Activated naive CD4-positive, alpha-beta T cell treated with anti-CD3 and anti-CD28 coated beads, Interleukin-2, amount 50 U/mL, for 72 hours (primary cell): ENCODE measurements at regions not wholly inside any gene's neighbourhood (a gene's known extent, or its start where the extent isn't known, plus 50 kb on each side); places are given as distances from the start of the nearest gene placed in this dataset.

Experiments used
- ATAC-seq, 2 donors: fragments of 150-1000 bp; cut with Tn5 transposase; 2 replicates each; pipeline ENCODE4 v1.10.0; 2021; ENCODE audit warnings: mild to moderate bottlenecking in 2 of 2, moderate library complexity in 2 of 2
- DNase-seq, 2 donors: peaks; one replicate each; pipeline ENCODE4 v3.0.0; 2021 to 2022; ENCODE audit warnings: low spot score in 2 of 2
- H3K27ac Mint-ChIP-seq, 2 donors: one replicate each; pipeline ENCODE4 v1.8.0; 2022; ENCODE audit warnings: mild to moderate bottlenecking in 2 of 2, mixed read lengths in 2 of 2
- H3K36me3 Mint-ChIP-seq, 2 donors: one replicate each; pipeline ENCODE4 v1.8.0; 2022; ENCODE audit warnings: mixed read lengths in 2 of 2
- H3K9me3 Mint-ChIP-seq, 2 donors: one replicate each; pipeline ENCODE4 v1.8.0; 2022; ENCODE audit warnings: mixed read lengths in 2 of 2

- no peak for DNase-seq
- no peak overlapping the region for H3K27ac Mint-ChIP-seq
- no peaks in the 10 kb centered on the region for H3K9me3 Mint-ChIP-seq
- ATAC-seq = no peak
- H3K36me3 Mint-ChIP-seq = no peaks in the 10 kb centered on the region
Observed at GRCh38 chr5:15261269-15261995, 238.5 kb upstream of the FBXL7 start.

- DNase-seq (no peak), ATAC-seq (no peak)
- no peak overlapping the region for H3K27ac Mint-ChIP-seq
- H3K9me3 Mint-ChIP-seq = no peaks in the 10 kb centered on the region
- H3K36me3 Mint-ChIP-seq = no peaks in the 10 kb centered on the region
Observed at GRCh38 chr5:15260356-15261268, 239.4 kb upstream of the FBXL7 start.

- Mint-ChIP-seq H3K27ac (no peak overlapping the region), H3K36me3 (no peaks in the 10 kb centered on the region), H3K9me3 (peaks cover 4 to 5% of the 10 kb centered on the region in 2 donors)
- ATAC-seq (no peak), DNase-seq (no peak)
Observed at GRCh38 chr5:15256485-15256884, 243.5 kb upstream of the FBXL7 start.

GRCh38 chr5:15255576-15255975, 244.4 kb upstream of the FBXL7 start:
- DNase-seq (no peak), ATAC-seq (no peak)
- Mint-ChIP-seq H3K36me3 (no peaks in the 10 kb centered on the region), H3K27ac (no peak overlapping the region), H3K9me3 (peaks cover 4 to 5% of the 10 kb centered on the region in 2 donors)

- peaks cover 4 to 5% of the 10 kb centered on the region in 2 donors for H3K9me3 Mint-ChIP-seq
- no peak for DNase-seq
- H3K27ac Mint-ChIP-seq = no peak overlapping the region
- no peak for ATAC-seq
- no peaks in the 10 kb centered on the region for H3K36me3 Mint-ChIP-seq
Observed at GRCh38 chr5:15254607-15255006, 245.4 kb upstream of the FBXL7 start.

- ATAC-seq = no peak
- Mint-ChIP-seq H3K36me3 (no peaks in the 10 kb centered on the region), H3K9me3 (peaks cover 5 to 11% of the 10 kb centered on the region in 2 donors), H3K27ac (no peak overlapping the region)
- DNase-seq = no peak
Observed at GRCh38 chr5:15252331-15252730, 247.6 kb upstream of the FBXL7 start.

- H3K9me3 Mint-ChIP-seq = peaks cover 12 to 24% of the 10 kb centered on the region in 2 donors
- no peak overlapping the region for H3K27ac Mint-ChIP-seq
- DNase-seq (no peak), ATAC-seq (no peak)
- H3K36me3 Mint-ChIP-seq = peaks cover 0 to 5% of the 10 kb centered on the region in 2 donors
Observed at GRCh38 chr5:15249152-15249551, 250.8 kb upstream of the FBXL7 start.

- no peak for DNase-seq
- Mint-ChIP-seq H3K36me3 (peaks cover 0 to 5% of the 10 kb centered on the region in 2 donors), H3K9me3 (peaks cover 15 to 27% of the 10 kb centered on the region in 2 donors), H3K27ac (no peak overlapping the region)
- no peak for ATAC-seq
Observed at GRCh38 chr5:15248731-15249130, 251.2 kb upstream of the FBXL7 start.

- ATAC-seq (no peak), DNase-seq (no peak)
- H3K27ac Mint-ChIP-seq = no peak overlapping the region
- H3K9me3 Mint-ChIP-seq = peaks cover 15 to 22% of the 10 kb centered on the region in 2 donors
- peaks cover 0 to 5% of the 10 kb centered on the region in 2 donors for H3K36me3 Mint-ChIP-seq
Observed at GRCh38 chr5:15245913-15246312, 254.1 kb upstream of the FBXL7 start.

GRCh38 chr5:15243301-15244020, 256.5 kb upstream of the FBXL7 start:
- DNase-seq (no peak), ATAC-seq (no peak)

GRCh38 chr5:15241216-15241821, 258.7 kb upstream of the FBXL7 start:
- DNase-seq = no peak
- peaks cover 29 to 33% of the 10 kb centered on the region in 2 donors for H3K9me3 Mint-ChIP-seq
- H3K27ac Mint-ChIP-seq = no peak overlapping the region
- peaks cover 4 to 20% of the 10 kb centered on the region in 2 donors for H3K36me3 Mint-ChIP-seq
- no peak for ATAC-seq

More at GRCh38 chr5:15243301-15244020, 256.5 kb upstream of the FBXL7 start:
- H3K36me3 Mint-ChIP-seq = peaks cover 4 to 14% of the 10 kb centered on the region in 2 donors
- H3K9me3 Mint-ChIP-seq = peaks cover 27 to 28% of the 10 kb centered on the region in 2 donors
- H3K27ac Mint-ChIP-seq = no peak overlapping the region

GRCh38 chr5:15238006-15238405, 262.0 kb upstream of the FBXL7 start:
- peaks cover 16 to 20% of the 10 kb centered on the region in 2 donors for H3K9me3 Mint-ChIP-seq
- peaks cover 4 to 15% of the 10 kb centered on the region in 2 donors for H3K36me3 Mint-ChIP-seq
- DNase-seq = no peak
- H3K27ac Mint-ChIP-seq = peak overlapping the region in 1 of 2 donors; percentile 1
- ATAC-seq = no peak

- Mint-ChIP-seq H3K27ac (no peak overlapping the region), H3K9me3 (peaks cover 19 to 23% of the 10 kb centered on the region in 2 donors), H3K36me3 (peaks cover 4 to 15% of the 10 kb centered on the region in 2 donors)
- no peak for ATAC-seq
- no peak for DNase-seq
Observed at GRCh38 chr5:15236911-15237508, 263.0 kb upstream of the FBXL7 start.

- Mint-ChIP-seq H3K9me3 (peaks cover 23 to 27% of the 10 kb centered on the region in 2 donors), H3K36me3 (peaks cover 4 to 13% of the 10 kb centered on the region in 2 donors), H3K27ac (no peak overlapping the region)
- no peak for ATAC-seq
- DNase-seq = no peak
Observed at GRCh38 chr5:15234911-15235310, 265.1 kb upstream of the FBXL7 start.

- no peak for DNase-seq
- H3K9me3 Mint-ChIP-seq = peaks cover 21 to 22% of the 10 kb centered on the region in 2 donors
- ATAC-seq = no peak
- H3K27ac Mint-ChIP-seq = no peak overlapping the region
- H3K36me3 Mint-ChIP-seq = peaks cover 0 to 8% of the 10 kb centered on the region in 2 donors
Observed at GRCh38 chr5:15234366-15234765, 265.6 kb upstream of the FBXL7 start.

GRCh38 chr5:15233566-15233965, 266.4 kb upstream of the FBXL7 start:
- DNase-seq (no peak), ATAC-seq (no peak)
- no peak overlapping the region for H3K27ac Mint-ChIP-seq
- peaks cover 15% of the 10 kb centered on the region in 2 donors for H3K9me3 Mint-ChIP-seq
- peaks cover 0 to 6% of the 10 kb centered on the region in 2 donors for H3K36me3 Mint-ChIP-seq
